GM12872 (cell line): ENCODE measurements at regions not wholly inside any gene's neighbourhood (a gene's known extent, or its start where the extent isn't known, plus 50 kb on each side); places are given as distances from the start of the nearest gene placed in this dataset.

ENCODE experiments used
- TF ChIP-seq, protein P1 (sequence below): IDR thresholded peaks from 3 replicates; pipeline ENCODE4 v1.5.1; 2011; ENCODE audit warnings: low read depth, mild to moderate bottlenecking, low read length, moderate library complexity; ENCODE audit not compliant: insufficient read depth

DNA sequence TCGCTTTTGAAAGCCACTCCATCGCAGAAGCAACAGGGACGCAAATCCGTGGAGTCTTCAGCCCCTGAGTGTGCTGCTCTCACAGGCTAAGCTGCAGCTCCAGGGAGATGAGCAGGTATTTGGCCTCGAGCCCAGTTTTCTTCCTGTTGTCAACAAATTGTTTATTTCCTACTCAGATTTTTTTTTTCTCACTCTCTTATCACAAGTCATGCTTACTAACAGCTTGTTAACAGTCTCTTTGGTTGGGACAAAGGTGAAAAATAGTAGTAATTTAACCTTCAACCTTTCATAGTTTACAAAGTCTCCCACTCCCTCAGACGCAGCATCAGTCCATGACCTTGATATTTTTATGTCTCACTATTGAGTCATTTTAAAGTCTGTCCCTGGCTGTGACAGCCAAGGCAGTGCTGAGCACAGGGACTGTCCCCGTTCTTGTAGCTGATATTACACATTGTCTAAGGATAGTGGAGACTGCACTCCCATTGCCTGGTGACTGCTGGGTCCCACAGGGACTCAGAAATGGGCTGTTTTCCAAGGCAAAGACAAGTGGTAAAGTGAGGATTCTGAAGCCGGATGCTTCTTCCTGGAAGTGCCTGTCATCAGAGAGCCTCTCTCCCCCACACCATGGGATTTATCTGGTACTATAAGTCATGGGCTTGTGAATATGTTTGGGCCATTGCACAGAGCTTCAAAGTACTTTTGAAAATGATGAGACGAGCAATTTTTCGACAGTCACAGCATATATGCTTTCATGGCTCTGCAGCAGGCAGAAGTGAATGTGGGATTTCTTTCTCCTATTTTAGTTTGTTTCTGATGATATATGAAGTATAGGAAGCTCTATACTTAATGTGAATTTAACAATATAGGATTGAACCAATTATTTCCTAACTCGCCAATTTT, 59.8 kb upstream of the UNC13C start:
- TF ChIP-seq, protein P1, sequence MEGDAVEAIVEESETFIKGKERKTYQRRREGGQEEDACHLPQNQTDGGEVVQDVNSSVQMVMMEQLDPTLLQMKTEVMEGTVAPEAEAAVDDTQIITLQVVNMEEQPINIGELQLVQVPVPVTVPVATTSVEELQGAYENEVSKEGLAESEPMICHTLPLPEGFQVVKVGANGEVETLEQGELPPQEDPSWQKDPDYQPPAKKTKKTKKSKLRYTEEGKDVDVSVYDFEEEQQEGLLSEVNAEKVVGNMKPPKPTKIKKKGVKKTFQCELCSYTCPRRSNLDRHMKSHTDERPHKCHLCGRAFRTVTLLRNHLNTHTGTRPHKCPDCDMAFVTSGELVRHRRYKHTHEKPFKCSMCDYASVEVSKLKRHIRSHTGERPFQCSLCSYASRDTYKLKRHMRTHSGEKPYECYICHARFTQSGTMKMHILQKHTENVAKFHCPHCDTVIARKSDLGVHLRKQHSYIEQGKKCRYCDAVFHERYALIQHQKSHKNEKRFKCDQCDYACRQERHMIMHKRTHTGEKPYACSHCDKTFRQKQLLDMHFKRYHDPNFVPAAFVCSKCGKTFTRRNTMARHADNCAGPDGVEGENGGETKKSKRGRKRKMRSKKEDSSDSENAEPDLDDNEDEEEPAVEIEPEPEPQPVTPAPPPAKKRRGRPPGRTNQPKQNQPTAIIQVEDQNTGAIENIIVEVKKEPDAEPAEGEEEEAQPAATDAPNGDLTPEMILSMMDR = no peak

DNA sequence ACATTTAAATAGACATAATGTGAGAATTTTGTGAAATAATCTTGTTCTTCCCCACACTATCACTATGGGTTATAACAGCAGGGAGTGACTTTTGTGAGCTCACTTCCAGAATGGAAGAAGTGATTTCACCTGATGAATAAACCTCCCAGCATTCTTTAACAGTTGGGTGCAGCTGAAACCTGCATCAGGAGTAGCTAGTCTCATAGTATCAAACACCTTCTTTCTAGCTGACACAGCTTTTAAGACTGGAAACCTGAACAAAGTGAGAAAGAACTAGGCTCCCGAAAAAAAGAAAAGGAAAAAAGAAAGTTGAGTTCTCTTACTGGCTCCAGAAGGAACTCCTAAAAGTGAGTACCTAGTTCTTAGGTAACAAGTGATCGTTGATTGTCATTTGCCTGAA, 61.1 kb upstream of the UNC13C start:
- TF ChIP-seq, protein P1 = no peak

DNA sequence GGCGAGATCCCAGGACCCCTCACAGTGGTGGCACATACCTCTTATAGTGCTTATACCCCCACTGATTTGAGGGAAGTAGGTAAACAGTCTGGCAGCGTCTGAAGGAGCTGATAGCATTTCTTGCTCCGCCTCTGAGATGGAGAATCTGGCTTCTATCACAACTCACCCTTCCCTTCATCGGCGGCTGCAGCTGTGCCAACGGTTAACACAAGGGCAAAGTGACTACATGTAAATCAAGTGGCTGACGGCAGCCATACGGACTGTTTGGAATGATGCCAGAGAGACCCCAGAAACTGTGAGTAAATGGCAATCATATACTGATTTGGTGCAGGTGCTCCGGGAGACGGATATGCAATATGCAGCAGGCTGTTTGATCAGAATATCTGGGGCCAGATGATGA, 66.8 kb upstream of the UNC13C start:
- TF ChIP-seq, protein P1 = no peak

DNA sequence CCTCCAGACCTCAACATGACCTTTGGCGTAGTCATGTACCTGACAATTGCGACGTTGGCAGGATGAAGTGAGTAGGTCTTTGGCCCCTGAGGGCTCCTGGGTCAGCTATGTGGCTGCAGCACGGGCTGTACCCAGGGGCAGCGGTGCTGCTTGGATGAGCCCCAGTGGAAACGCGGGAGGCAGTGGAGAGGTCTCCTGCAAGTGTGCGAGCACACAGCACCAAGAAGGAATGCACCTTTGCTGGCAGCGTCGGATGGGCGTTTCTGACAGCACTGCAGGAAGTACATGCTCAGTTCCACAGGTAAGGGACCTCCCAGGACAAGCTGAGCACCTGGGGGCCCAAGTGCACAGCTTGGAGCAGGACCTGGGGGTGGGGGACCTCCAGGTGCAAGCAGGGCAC, 67.4 kb upstream of the UNC13C start:
- TF ChIP-seq, protein P1 = no peak

DNA sequence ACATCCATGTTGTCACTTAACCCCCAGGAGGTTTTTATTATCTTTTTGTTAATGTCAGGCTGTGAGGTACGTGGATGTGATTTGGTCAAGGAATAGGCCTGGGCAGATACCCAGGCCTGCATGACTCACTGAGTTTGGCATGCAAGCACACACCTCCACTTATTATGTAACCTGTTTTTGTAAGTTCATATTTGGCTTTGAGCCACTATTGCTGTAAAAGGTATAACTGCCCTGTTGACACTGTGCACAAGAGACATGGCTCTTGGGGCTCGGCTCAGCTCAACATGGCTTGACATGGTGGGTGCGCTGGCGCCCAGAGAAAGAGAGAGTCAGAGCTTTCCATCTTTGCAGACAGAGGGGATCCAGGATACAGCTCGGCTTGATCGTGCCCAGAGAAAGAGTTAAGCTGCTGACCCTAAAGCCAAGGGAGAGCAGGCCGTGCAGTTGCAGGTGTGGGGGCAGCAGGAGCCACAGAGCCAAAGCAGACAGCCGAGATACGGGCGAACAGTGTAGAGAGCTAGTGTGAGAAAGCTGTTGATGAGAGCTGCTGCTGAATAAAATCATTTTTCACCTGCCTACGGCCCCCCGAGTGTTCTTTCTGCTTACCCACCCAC, 67.9 kb upstream of the UNC13C start:
- TF ChIP-seq, protein P1 = no peak

DNA sequence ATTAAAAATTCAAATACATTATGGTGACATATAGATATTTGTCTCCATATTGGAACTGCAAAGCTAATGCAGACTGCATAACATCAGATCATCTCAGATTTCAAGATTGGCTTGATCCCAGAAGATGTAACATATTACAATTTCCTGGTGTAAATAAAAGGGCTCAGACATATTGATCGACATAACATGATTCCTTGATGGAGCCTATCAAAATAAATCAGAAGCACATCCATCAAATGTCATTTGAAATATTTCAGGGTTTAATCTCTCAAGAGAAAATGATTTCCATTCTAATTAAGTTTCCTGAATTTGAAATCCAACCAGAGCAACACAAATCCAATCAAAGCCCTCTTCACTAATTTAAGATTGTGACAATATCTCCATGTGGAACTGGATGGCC, 75.1 kb upstream of the UNC13C start:
- TF ChIP-seq, protein P1 = no peak

DNA sequence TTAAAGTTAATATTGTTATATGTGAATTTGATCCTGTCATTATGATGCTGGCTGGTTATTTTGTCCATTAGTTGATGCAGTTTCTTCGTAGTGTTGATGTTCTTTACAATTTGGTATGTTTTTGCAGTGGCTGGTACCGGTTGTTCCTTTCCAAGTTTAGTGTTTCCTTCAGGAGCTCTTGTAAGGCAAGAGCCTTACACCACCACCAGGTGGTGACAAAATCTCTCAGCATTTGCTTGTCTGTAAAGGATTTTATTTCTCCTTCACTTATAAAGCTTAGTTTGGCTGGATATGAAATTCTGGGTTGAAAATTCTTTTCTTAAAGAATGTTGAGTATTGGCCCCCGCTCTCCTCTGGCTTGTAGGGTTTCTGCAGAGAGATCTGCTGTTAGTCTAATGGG, 86.4 kb upstream of the UNC13C start:
- TF ChIP-seq, protein P1 = peak; percentile 19; the same call in 2 of the 3 replicates
